Gastroesophageal sphincter (tissue), 4 donors: ENCODE measurements at regions not wholly inside any gene's neighbourhood (a gene's known extent, or its start where the extent isn't known, plus 50 kb on each side); places are given as distances from the start of the nearest gene placed in this dataset.

Source experiments
- ATAC-seq: fragments of 150-250 bp; one replicate; pipeline ENCODE4 v1.9.1; 2016; ENCODE audit warnings: mild to moderate bottlenecking, moderate library complexity
- H3K27ac ChIP-seq, 4 donors: fragments of 200-600 bp; sonication (generic) in 3 of 4; 1 replicate in 3 of 4; 2 replicates in 1 of 4; pipeline ENCODE4 v1.5.1; 2016 to 2019
- H3K27me3 ChIP-seq: fragments of 200-600 bp; sonication (generic); one replicate; pipeline ENCODE4 v1.5.1; 2019
- H3K36me3 ChIP-seq, 2 donors: fragments of 200-600 bp; sonication (generic); one replicate each; pipeline ENCODE4 v1.5.1; 2019; ENCODE audit warnings: control low read depth in 1 of 2
- H3K4me1 ChIP-seq, 3 donors: fragments of 200-600 bp; sonication (generic); 1 replicate in 2 of 3; 2 replicates in 1 of 3; pipeline ENCODE4 v1.5.1; 2016 to 2019; ENCODE audit warnings: control low read depth in 2 of 3
- H3K4me3 ChIP-seq, 2 donors: fragments of 200-600 bp; sonication (generic); one replicate each; pipeline ENCODE4 v1.5.1; 2019; ENCODE audit warnings: mild to moderate bottlenecking in 1 of 2, moderate library complexity in 1 of 2
- H3K9me3 ChIP-seq, 3 donors: fragments of 200-600 bp; sonication (generic); one replicate each; pipeline ENCODE4 v1.5.1; 2017 to 2019; ENCODE audit warnings: control low read depth in 2 of 3
- CTCF ChIP-seq, 4 experiments: fragments of 200-600 bp in 2 of 4; fragments of 450-650 bp in 2 of 4; sonication (generic) in 1 of 4; IDR thresholded peaks; one replicate each; pipeline ENCODE4 v1.5.1; 2017 to 2019; ENCODE audit warnings: antibody characterized with exemption in 4 of 4, mild to moderate bottlenecking in 2 of 4, moderate library complexity in 2 of 4
- EP300 ChIP-seq: sonication (generic); formaldehyde crosslinking; IDR thresholded peaks from one replicate; pipeline ENCODE4 v1.6.1; 2017; ENCODE audit warnings: antibody characterized with exemption, mild to moderate bottlenecking
- POLR2A ChIP-seq, 2 donors: fragments of 450-650 bp; IDR thresholded peaks; one replicate each; pipeline ENCODE4 v1.6.1; 2017; ENCODE audit warnings: antibody characterized with exemption in 2 of 2, mild to moderate bottlenecking in 2 of 2, moderate library complexity in 1 of 2
- POLR2AphosphoS5 ChIP-seq: sonication (generic); formaldehyde crosslinking; IDR thresholded peaks from one replicate; pipeline ENCODE4 v1.6.1; 2017; ENCODE audit warnings: antibody characterized with exemption
- WGBS, 2 donors: methylation state at CpG; one replicate each; pipeline ENCODE4 v1.1.5; 2018; ENCODE audit warnings: low coverage in 1 of 2; 5-methylcytosine and 5-hydroxymethylcytosine counted together

GRCh38 chr3:76061654-76062053, 276.3 kb upstream of the ZNF717 start:
- TF ChIP-seq EP300 (no peak), POLR2AphosphoS5 (no peak), CTCF (IDR thresholded peaks at IDR 0.05) (no peak), POLR2A (IDR thresholded peaks at IDR 0.05) (no peak)
- no peaks in the 10 kb centered on the region for H3K9me3 ChIP-seq
- H3K27me3 ChIP-seq = no peaks in the 10 kb centered on the region
- no peak for ATAC-seq
- H3K4me3 ChIP-seq = no peak overlapping the region
- H3K36me3 ChIP-seq = no peaks in the 10 kb centered on the region
- WGBS, 2 donors = 71 to 100% methylated on average over 2 to 3 of the region's 3 CpGs
- H3K27ac ChIP-seq = no peak overlapping the region
- peaks cover 0 to 7% (median 0%) of the 10 kb centered on the region in 3 donors for H3K4me1 ChIP-seq

GRCh38 chr3:76063019-76063418, 277.7 kb upstream of the ZNF717 start:
- H3K36me3 ChIP-seq = no peaks in the 10 kb centered on the region
- ATAC-seq = no peak
- no peaks in the 10 kb centered on the region for H3K27me3 ChIP-seq
- no peak overlapping the region for H3K4me3 ChIP-seq
- peaks cover 0 to 7% (median 0%) of the 10 kb centered on the region in 3 donors for H3K4me1 ChIP-seq
- 26 to 38% methylated on average over 3 of the region's 3 CpGs for WGBS, 2 donors
- TF ChIP-seq CTCF (IDR thresholded peaks at IDR 0.05) (no peak), EP300 (no peak), POLR2A (IDR thresholded peaks at IDR 0.05) (no peak), POLR2AphosphoS5 (no peak)
- no peaks in the 10 kb centered on the region for H3K9me3 ChIP-seq
- no peak overlapping the region for H3K27ac ChIP-seq

GRCh38 chr3:76063811-76064210, 278.5 kb upstream of the ZNF717 start:
- no peaks in the 10 kb centered on the region for H3K36me3 ChIP-seq
- 73 to 83% methylated on average over 5 of the region's 5 CpGs for WGBS, 2 donors
- H3K4me1 ChIP-seq = peaks cover 0 to 7% (median 0%) of the 10 kb centered on the region in 3 donors
- no peak overlapping the region for H3K27ac ChIP-seq
- H3K27me3 ChIP-seq = no peaks in the 10 kb centered on the region
- no peaks in the 10 kb centered on the region for H3K9me3 ChIP-seq
- TF ChIP-seq CTCF (IDR thresholded peaks at IDR 0.05) = no peak
- TF ChIP-seq POLR2A (IDR thresholded peaks at IDR 0.05) = no peak
- no peak for TF ChIP-seq POLR2AphosphoS5
- no peak for TF ChIP-seq EP300
- ATAC-seq = no peak
- no peak overlapping the region for H3K4me3 ChIP-seq

- no peak for TF ChIP-seq POLR2A (IDR thresholded peaks at IDR 0.05)
- TF ChIP-seq EP300 = no peak
- TF ChIP-seq POLR2AphosphoS5 = no peak
- TF ChIP-seq CTCF (IDR thresholded peaks at IDR 0.05) = no peak
Observed at GRCh38 chr3:76065964-76066363, 280.6 kb upstream of the ZNF717 start.

GRCh38 chr3:76078101-76078500, 292.8 kb upstream of the ZNF717 start:
- Histone ChIP-seq H3K27me3 (no peaks in the 10 kb centered on the region), H3K4me1 (no peaks in the 10 kb centered on the region), H3K9me3 (no peaks in the 10 kb centered on the region), H3K4me3 (no peak overlapping the region), H3K36me3 (no peaks in the 10 kb centered on the region), H3K27ac (no peak overlapping the region)
- no peak for TF ChIP-seq POLR2A (IDR thresholded peaks at IDR 0.05)
- no peak for TF ChIP-seq EP300
- TF ChIP-seq POLR2AphosphoS5 = no peak
- no peak for TF ChIP-seq CTCF (IDR thresholded peaks at IDR 0.05)
- 87 to 96% methylated on average over 2 of the region's 2 CpGs for WGBS, 2 donors
- ATAC-seq = no peak

More at GRCh38 chr3:76065964-76066363, 280.6 kb upstream of the ZNF717 start:
- Histone ChIP-seq H3K4me3 (no peak overlapping the region), H3K9me3 (no peaks in the 10 kb centered on the region), H3K4me1 (peaks cover 0 to 7% (median 0%) of the 10 kb centered on the region in 3 donors), H3K27ac (no peak overlapping the region), H3K36me3 (no peaks in the 10 kb centered on the region), H3K27me3 (no peaks in the 10 kb centered on the region)
- no peak for ATAC-seq
